NCI-H748 (cell line): ENCODE measurements at regions not wholly inside any gene's neighbourhood (a gene's known extent, or its start where the extent isn't known, plus 50 kb on each side); places are given as distances from the start of the nearest gene placed in this dataset.
A peak's percentile ranks its signal among the peaks of the same experiment; 100 is the strongest.
"Not testable (repeated sequence)": the region's sequence is repeated elsewhere in the genome, so short reads cannot be mapped to it uniquely, and the experiment has no call there.

Experiments used
- DNase-seq: peaks from one replicate; lab custom pipeline; 2025; ENCODE audit not compliant: unreplicated experiment; lab: John Stamatoyannopoulos, UW

- DNase-seq: peak; percentile 26
These were observed 254.8 kb upstream of the FTMT start for GRCh38 chr5:121596882-121597281.

GRCh38 chr5:121608826-121609225 is 242.9 kb upstream of the FTMT start:
- DNase-seq: no peak

GRCh38 chr5:121624035-121624434 is 227.6 kb upstream of the FTMT start:
- no peak for DNase-seq

GRCh38 chr5:121628783-121629182 is 222.9 kb upstream of the FTMT start:
- no peak for DNase-seq

- peak; percentile 40 for DNase-seq
These were observed 221.3 kb upstream of the FTMT start for GRCh38 chr5:121630402-121630801.

GRCh38 chr5:121634946-121635345 is 216.7 kb upstream of the FTMT start:
- DNase-seq: no peak

- no peak for DNase-seq
These were observed 213.6 kb upstream of the FTMT start for GRCh38 chr5:121638126-121638525.

GRCh38 chr5:121640298-121640697 is 211.4 kb upstream of the FTMT start:
- no peak for DNase-seq

- DNase-seq: no peak
These were observed 193.5 kb upstream of the FTMT start for GRCh38 chr5:121658221-121658620.

GRCh38 chr5:121660142-121660541 is 191.5 kb upstream of the FTMT start:
- no peak for DNase-seq

GRCh38 chr5:121665542-121665941 is 186.1 kb upstream of the FTMT start:
- DNase-seq: not testable (repeated sequence)

- DNase-seq: no peak
These were observed 184.4 kb upstream of the FTMT start for GRCh38 chr5:121667292-121667691.

- no peak for DNase-seq
These were observed 183.0 kb upstream of the FTMT start for GRCh38 chr5:121668635-121669034.

- no peak for DNase-seq
These were observed 180.1 kb upstream of the FTMT start for GRCh38 chr5:121671624-121672023.

GRCh38 chr5:121675924-121676323 is 175.8 kb upstream of the FTMT start:
- DNase-seq: no peak

GRCh38 chr5:121681229-121681855 is 170.3 kb upstream of the FTMT start:
- DNase-seq: no peak

GRCh38 chr5:121688126-121688525 is 163.6 kb upstream of the FTMT start:
- DNase-seq: no peak

- no peak for DNase-seq
These were observed 162.9 kb upstream of the FTMT start for GRCh38 chr5:121688781-121689180.

- DNase-seq: no peak
These were observed 160.2 kb upstream of the FTMT start for GRCh38 chr5:121691478-121691877.

GRCh38 chr5:121692158-121692557 is 159.5 kb upstream of the FTMT start:
- no peak for DNase-seq

- no peak for DNase-seq
These were observed 157.8 kb upstream of the FTMT start for GRCh38 chr5:121693864-121694263.

GRCh38 chr5:121695307-121695706 is 156.4 kb upstream of the FTMT start:
- no peak for DNase-seq

- DNase-seq: no peak
These were observed 153.0 kb upstream of the FTMT start for GRCh38 chr5:121698690-121699089.
